Ishikawa (cell line): ENCODE measurements at regions not wholly inside any gene's neighbourhood (a gene's known extent, or its start where the extent isn't known, plus 50 kb on each side); places are given as distances from the start of the nearest gene placed in this dataset.

Experiments used
- CEBPB ChIP-seq: IDR thresholded peaks from 2 replicates; pipeline ENCODE4 v1.6.1; 2012
- CREB1 ChIP-seq: IDR thresholded peaks from 2 replicates; pipeline ENCODE4 v1.6.1; 2012; ENCODE audit warnings: low read depth
- EGR1 ChIP-seq: IDR thresholded peaks from 2 replicates; pipeline ENCODE4 v1.6.1; 2012
- EP300 ChIP-seq: IDR thresholded peaks from 2 replicates; pipeline ENCODE4 v1.6.1; 2012; ENCODE audit warnings: borderline replicate concordance
- FOXM1 ChIP-seq: IDR thresholded peaks from 2 replicates; pipeline ENCODE4 v1.6.1; 2012; ENCODE audit warnings: low read depth, borderline replicate concordance
- MAX ChIP-seq: IDR thresholded peaks from 2 replicates; pipeline ENCODE4 v1.6.1; 2012
- NFIC ChIP-seq: IDR thresholded peaks from 2 replicates; pipeline ENCODE4 v1.6.1; 2012
- RAD21 ChIP-seq: IDR thresholded peaks from 2 replicates; pipeline ENCODE4 v1.6.1; 2012; ENCODE audit warnings: low read depth
- TAF1 ChIP-seq: IDR thresholded peaks from 2 replicates; pipeline ENCODE4 v1.6.1; 2012; ENCODE audit warnings: low read depth, mild to moderate bottlenecking
- TCF12 ChIP-seq: IDR thresholded peaks from 2 replicates; pipeline ENCODE4 v1.6.1; 2012; ENCODE audit warnings: low read depth
- TEAD4 ChIP-seq: IDR thresholded peaks from 2 replicates; pipeline ENCODE4 v1.6.1; 2012
- YY1 ChIP-seq: IDR thresholded peaks from 2 replicates; pipeline ENCODE4 v1.6.1; 2012; ENCODE audit warnings: low read depth
- ZBTB7A ChIP-seq: IDR thresholded peaks from 2 replicates; pipeline ENCODE4 v1.6.1; 2012; ENCODE audit warnings: low read depth
- TF ChIP-seq, protein P1 (sequence below): IDR thresholded peaks from 2 replicates; pipeline ENCODE4 v1.6.1; 2012
- TF ChIP-seq, protein P2 (sequence below): IDR thresholded peaks from 2 replicates; pipeline ENCODE4 v1.6.1; 2012; ENCODE audit warnings: low read depth, mild to moderate bottlenecking

- no peak for TF ChIP-seq NFIC
- TF ChIP-seq, protein P1, sequence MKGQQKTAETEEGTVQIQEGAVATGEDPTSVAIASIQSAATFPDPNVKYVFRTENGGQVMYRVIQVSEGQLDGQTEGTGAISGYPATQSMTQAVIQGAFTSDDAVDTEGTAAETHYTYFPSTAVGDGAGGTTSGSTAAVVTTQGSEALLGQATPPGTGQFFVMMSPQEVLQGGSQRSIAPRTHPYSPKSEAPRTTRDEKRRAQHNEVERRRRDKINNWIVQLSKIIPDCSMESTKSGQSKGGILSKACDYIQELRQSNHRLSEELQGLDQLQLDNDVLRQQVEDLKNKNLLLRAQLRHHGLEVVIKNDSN: no peak
- TF ChIP-seq CEBPB: no peak
- TF ChIP-seq ZBTB7A: no peak
- TF ChIP-seq FOXM1: no peak
- TF ChIP-seq TAF1: no peak
- no peak for TF ChIP-seq RAD21
Observed at GRCh38 chr2:58377181-58377580, 136.1 kb upstream of the FANCL start.

GRCh38 chr2:58376592-58376991, 135.5 kb upstream of the FANCL start:
- TF ChIP-seq, protein P2, sequence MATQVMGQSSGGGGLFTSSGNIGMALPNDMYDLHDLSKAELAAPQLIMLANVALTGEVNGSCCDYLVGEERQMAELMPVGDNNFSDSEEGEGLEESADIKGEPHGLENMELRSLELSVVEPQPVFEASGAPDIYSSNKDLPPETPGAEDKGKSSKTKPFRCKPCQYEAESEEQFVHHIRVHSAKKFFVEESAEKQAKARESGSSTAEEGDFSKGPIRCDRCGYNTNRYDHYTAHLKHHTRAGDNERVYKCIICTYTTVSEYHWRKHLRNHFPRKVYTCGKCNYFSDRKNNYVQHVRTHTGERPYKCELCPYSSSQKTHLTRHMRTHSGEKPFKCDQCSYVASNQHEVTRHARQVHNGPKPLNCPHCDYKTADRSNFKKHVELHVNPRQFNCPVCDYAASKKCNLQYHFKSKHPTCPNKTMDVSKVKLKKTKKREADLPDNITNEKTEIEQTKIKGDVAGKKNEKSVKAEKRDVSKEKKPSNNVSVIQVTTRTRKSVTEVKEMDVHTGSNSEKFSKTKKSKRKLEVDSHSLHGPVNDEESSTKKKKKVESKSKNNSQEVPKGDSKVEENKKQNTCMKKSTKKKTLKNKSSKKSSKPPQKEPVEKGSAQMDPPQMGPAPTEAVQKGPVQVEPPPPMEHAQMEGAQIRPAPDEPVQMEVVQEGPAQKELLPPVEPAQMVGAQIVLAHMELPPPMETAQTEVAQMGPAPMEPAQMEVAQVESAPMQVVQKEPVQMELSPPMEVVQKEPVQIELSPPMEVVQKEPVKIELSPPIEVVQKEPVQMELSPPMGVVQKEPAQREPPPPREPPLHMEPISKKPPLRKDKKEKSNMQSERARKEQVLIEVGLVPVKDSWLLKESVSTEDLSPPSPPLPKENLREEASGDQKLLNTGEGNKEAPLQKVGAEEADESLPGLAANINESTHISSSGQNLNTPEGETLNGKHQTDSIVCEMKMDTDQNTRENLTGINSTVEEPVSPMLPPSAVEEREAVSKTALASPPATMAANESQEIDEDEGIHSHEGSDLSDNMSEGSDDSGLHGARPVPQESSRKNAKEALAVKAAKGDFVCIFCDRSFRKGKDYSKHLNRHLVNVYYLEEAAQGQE: no peak
- no peak for TF ChIP-seq TAF1
- TF ChIP-seq FOXM1: no peak
- no peak for TF ChIP-seq CREB1
- no peak for TF ChIP-seq EP300
- TF ChIP-seq RAD21: no peak
- no peak for TF ChIP-seq TEAD4
- TF ChIP-seq NFIC: no peak
- TF ChIP-seq, protein P1: no peak
- TF ChIP-seq YY1: no peak

- TF ChIP-seq EGR1 (no peak), RAD21 (no peak), MAX (no peak), FOXM1 (no peak), CREB1 (no peak), YY1 (no peak)
- TF ChIP-seq, protein P1: no peak
Observed at GRCh38 chr2:58369594-58369993, 128.5 kb upstream of the FANCL start.

DNA sequence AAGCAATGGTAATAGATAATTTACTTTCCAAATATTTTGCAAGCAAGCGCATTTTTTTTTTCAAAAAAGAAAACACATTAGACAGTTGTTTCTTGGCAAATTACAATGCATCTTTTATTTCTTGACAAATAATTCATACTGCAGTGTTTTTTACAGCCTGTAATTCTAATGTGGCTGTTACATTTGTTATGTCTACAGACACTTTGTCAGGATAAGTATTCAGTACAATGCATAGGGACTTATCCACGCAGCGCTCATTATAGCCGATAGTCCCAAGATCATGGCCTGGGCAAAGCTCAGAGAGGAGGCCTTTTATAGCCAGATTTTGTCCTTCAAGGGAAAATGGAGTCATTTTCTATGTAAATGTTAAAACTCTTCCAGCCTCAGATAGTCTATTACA, 123.0 kb upstream of the FANCL start:
- TF ChIP-seq YY1 (no peak), ZBTB7A (no peak), FOXM1 (no peak), NFIC (no peak), TCF12 (no peak), EP300 (no peak), CEBPB (no peak), MAX (no peak)
- TF ChIP-seq, protein P1: no peak
- TF ChIP-seq, protein P2: no peak

- TF ChIP-seq FOXM1: no peak
- TF ChIP-seq EGR1: no peak
- no peak for TF ChIP-seq NFIC
- TF ChIP-seq TCF12: no peak
- TF ChIP-seq, protein P1: no peak
- no peak for TF ChIP-seq TAF1
- no peak for TF ChIP-seq MAX
Observed at GRCh38 chr2:58358026-58358425, 116.9 kb upstream of the FANCL start.
